Adrenal gland (tissue), 9 donors: ENCODE measurements at regions not wholly inside any gene's neighbourhood (a gene's known extent, or its start where the extent isn't known, plus 50 kb on each side); places are given as distances from the start of the nearest gene placed in this dataset.

ENCODE experiments used
- DNase-seq, 7 donors: peaks; one replicate each; pipeline ENCODE4 v3.0.0-alpha.2; 2019 to 2020
- H3K27ac ChIP-seq, 5 donors: fragments of 200-600 bp; sonication (generic) in 4 of 5; 1 replicate in 3 of 5; 2 replicates in 2 of 5; pipeline versions ENCODE4 v1.5.1 to v1.8.0; 2016 to 2020; ENCODE audit warnings: mild to moderate bottlenecking in 1 of 5
- H3K27me3 ChIP-seq: fragments of 200-600 bp; 2 replicates; pipeline ENCODE4 v1.8.0; 2021
- H3K36me3 ChIP-seq, 2 donors: fragments of 200-600 bp; replicated peaks in 1 of 2; 1 replicate in 1 of 2; 2 replicates in 1 of 2; pipeline versions ENCODE4 v1.5.1 to v1.8.0; 2018 to 2022
- H3K4me1 ChIP-seq, 2 donors: fragments of 200-600 bp; replicated peaks in 1 of 2; 1 replicate in 1 of 2; 2 replicates in 1 of 2; pipeline versions ENCODE4 v1.5.1 to v1.8.0; 2018 to 2021
- H3K4me3 ChIP-seq, 4 donors: fragments of 200-600 bp; sonication (generic) in 3 of 4; one replicate each; pipeline ENCODE4 v1.5.1; 2016 to 2018
- H3K9me3 ChIP-seq, 3 donors: fragments of 200-600 bp; sonication (generic) in 1 of 3; replicated peaks in 1 of 3; 1 replicate in 2 of 3; 2 replicates in 1 of 3; pipeline versions ENCODE4 v1.5.1 to v1.8.0; 2016 to 2021
- POLR2A ChIP-seq, 2 donors: fragments of 450-650 bp; IDR thresholded peaks; one replicate each; pipeline ENCODE4 v1.6.1; 2017; ENCODE audit warnings: antibody characterized with exemption in 2 of 2, mild to moderate bottlenecking in 2 of 2, moderate library complexity in 1 of 2
- WGBS, 4 donors: extraction: QIAGEN DNeasy Blood & Tissue Kit in 2 of 4; methylation state at CpG; one replicate each; pipeline versions ENCODE4 v1.1.5 to v1.1.7; 2013 to 2017; 5-methylcytosine and 5-hydroxymethylcytosine counted together
- intact Hi-C, 2 donors: fragments of 100-400 bp; cut with DNase I; formaldehyde crosslinking; loops; one replicate each; pipeline versions ENCODE4 v1.14.1 to v1.15.0; 2022 to 2023
- TF ChIP-seq, protein P1 (sequence below), 6 experiments: fragments of 450-650 bp in 4 of 6; fragments of 200-600 bp in 2 of 6; sonication (generic) in 1 of 6; IDR thresholded peaks; 1 replicate in 5 of 6; 2 replicates in 1 of 6; pipeline versions ENCODE4 v1.5.1 to v1.8.0; 2016 to 2021; ENCODE audit warnings: antibody characterized with exemption in 6 of 6, mild to moderate bottlenecking in 2 of 6, moderate library complexity in 1 of 6
- donor health status: healthy with polysubstance abuse.
- donor health status: Bipolar disorder and iron deficiency.
- donor health status: DM: yes; HTN: yes; CAD: no.
- donor health status: DM: no; HTN: no; CAD: no.
- donor health status: DM: no; HTN: no; CAD: no.

DNA sequence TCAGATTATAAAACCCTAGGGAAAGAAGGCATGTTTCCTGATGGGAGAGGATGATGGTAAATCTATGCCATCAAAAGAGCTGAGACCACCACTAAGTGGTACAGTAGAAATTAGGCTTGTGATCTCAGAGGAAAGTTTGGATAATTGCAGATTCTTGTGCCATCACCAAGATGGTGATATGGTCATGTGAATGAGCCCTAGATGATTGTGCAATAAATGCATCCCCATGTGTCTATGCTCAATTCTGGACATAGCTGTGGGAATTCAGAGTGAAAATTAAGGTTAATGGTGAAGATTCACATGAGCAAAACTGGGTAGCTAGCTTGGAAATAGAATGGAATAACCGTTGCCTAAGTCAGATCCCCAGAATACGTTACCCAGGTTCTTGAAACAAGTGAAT, 496.1 kb upstream of the FSIP2 start:
- Histone ChIP-seq H3K27me3 (no peaks in the 10 kb centered on the region), H3K9me3 (no peaks in the 10 kb centered on the region), H3K27ac (no peak overlapping the region), H3K4me1 (no peaks in the 10 kb centered on the region), H3K36me3 (no peaks in the 10 kb centered on the region), H3K4me3 (no peak overlapping the region)
- no peak for DNase-seq
- 73 to 89% (median 79%) methylated on average over 2 of the region's 2 CpGs for WGBS, 4 donors
- no peak for TF ChIP-seq POLR2A (IDR thresholded peaks at IDR 0.05)
- TF ChIP-seq, protein P1, sequence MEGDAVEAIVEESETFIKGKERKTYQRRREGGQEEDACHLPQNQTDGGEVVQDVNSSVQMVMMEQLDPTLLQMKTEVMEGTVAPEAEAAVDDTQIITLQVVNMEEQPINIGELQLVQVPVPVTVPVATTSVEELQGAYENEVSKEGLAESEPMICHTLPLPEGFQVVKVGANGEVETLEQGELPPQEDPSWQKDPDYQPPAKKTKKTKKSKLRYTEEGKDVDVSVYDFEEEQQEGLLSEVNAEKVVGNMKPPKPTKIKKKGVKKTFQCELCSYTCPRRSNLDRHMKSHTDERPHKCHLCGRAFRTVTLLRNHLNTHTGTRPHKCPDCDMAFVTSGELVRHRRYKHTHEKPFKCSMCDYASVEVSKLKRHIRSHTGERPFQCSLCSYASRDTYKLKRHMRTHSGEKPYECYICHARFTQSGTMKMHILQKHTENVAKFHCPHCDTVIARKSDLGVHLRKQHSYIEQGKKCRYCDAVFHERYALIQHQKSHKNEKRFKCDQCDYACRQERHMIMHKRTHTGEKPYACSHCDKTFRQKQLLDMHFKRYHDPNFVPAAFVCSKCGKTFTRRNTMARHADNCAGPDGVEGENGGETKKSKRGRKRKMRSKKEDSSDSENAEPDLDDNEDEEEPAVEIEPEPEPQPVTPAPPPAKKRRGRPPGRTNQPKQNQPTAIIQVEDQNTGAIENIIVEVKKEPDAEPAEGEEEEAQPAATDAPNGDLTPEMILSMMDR (IDR thresholded peaks at IDR 0.05) = no peak
- intact Hi-C loops = no loop called here

DNA sequence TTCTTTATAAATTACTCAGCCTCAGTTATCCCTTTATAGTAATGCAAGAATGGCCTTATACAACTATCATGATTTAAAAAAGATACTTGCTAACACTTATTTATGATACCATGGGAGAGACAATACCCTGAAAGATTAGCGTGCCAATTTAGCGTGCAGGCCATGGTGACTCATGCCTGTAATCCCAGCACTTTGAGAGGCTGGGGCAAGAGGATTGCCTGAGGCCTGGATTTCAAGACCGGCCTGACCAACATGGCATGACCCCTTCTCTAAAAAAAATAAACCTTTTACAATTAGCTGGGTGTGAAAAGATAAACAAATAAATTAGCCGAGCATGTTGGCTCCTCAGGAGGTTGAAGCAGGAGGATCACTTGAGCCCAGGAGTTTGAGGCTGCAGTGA, 493.4 kb upstream of the FSIP2 start:
- 83 to 94% (median 86%) methylated on average over 4 of the region's 4 CpGs for WGBS, 4 donors
- Histone ChIP-seq H3K36me3 (no peaks in the 10 kb centered on the region), H3K4me3 (no peak overlapping the region), H3K4me1 (no peaks in the 10 kb centered on the region), H3K9me3 (no peaks in the 10 kb centered on the region), H3K27ac (no peak overlapping the region), H3K27me3 (no peaks in the 10 kb centered on the region)
- no peak for TF ChIP-seq POLR2A (IDR thresholded peaks at IDR 0.05)
- TF ChIP-seq, protein P1 (IDR thresholded peaks at IDR 0.05) = no peak
- intact Hi-C loops = no loop called here
- DNase-seq = no peak

DNA sequence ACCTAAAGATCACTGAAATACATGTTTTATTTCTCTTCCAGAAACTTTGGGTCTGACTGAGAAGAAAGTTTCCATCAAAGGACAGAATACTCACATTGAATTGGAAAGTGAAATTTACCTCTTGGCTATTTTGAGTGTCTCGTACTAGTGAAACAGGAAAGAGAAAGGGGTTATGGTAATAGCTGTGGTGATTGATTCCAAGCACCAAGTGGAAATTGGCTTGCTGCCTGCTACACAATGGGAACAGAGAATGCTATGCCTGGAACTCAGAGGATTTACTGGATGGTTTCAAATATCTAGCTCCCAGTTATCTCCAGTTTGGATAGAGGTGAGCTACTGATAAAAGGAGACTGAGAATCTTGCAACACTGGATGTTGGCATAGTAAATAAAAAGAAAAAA, 492.8 kb upstream of the FSIP2 start:
- H3K4me1 ChIP-seq = no peaks in the 10 kb centered on the region
- WGBS, 4 donors = 56 to 73% (median 63%) methylated on average over 1 of the region's 1 CpG
- no peak for DNase-seq
- H3K9me3 ChIP-seq = no peaks in the 10 kb centered on the region
- H3K36me3 ChIP-seq = no peaks in the 10 kb centered on the region
- intact Hi-C loops = no loop called here
- H3K27me3 ChIP-seq = no peaks in the 10 kb centered on the region
- no peak overlapping the region for H3K27ac ChIP-seq
- H3K4me3 ChIP-seq = no peak overlapping the region
- no peak for TF ChIP-seq POLR2A (IDR thresholded peaks at IDR 0.05)
- TF ChIP-seq, protein P1 (IDR thresholded peaks at IDR 0.05) = no peak

DNA sequence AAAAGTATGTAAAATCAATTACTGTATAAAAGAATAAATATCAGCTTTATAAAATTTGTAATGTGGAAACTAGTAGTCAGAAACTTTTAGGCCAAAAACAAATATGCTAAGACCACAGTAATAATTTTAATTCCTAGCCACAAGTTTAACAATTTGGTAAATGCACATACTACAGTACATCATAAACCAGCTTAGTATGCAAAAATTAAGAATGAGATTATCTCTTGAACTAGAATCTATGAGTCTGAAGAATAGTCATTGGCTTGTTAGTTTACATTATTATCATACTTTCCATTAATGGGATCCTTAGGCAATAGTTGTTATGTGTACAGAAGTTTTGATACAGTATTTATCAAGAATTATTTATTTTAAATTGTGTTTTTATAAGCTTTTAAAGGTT, 491.9 kb upstream of the FSIP2 start:
- H3K36me3 ChIP-seq = no peaks in the 10 kb centered on the region
- no peak for TF ChIP-seq POLR2A (IDR thresholded peaks at IDR 0.05)
- TF ChIP-seq, protein P1 (IDR thresholded peaks at IDR 0.05) = no peak

More for the DNA sequence above, 491.9 kb upstream of the FSIP2 start:
- Histone ChIP-seq H3K27ac (no peak overlapping the region), H3K4me3 (no peak overlapping the region), H3K27me3 (no peaks in the 10 kb centered on the region), H3K4me1 (no peaks in the 10 kb centered on the region), H3K9me3 (no peaks in the 10 kb centered on the region)
- no peak for DNase-seq
- intact Hi-C loops = no loop called here
